ENCODE measurements at regions not wholly inside any gene's neighbourhood (a gene's known extent, or its start where the extent isn't known, plus 50 kb on each side); places are given as distances from the start of the nearest gene placed in this dataset.

DNA sequence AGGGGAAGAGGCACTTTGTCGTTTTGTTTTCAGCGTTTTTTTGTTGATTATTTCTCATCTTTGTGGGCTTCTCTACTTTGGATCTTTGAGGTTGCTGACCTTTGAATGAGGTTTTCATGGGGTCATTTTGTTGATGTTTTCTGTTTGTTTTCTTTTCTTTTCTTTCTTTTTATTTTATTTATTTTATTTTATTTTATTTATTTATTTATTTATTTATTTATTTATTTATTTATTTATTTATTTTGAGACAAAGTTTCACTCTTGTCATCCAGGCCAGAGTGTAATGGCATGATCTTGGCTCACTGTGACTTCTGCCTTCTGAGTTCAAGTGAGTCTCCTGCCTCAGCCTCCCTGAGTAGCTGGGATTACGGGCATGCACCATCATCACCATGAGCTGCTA lies 946.7 kb downstream of the TLE4 start:
- TF ChIP-seq, protein P1, sequence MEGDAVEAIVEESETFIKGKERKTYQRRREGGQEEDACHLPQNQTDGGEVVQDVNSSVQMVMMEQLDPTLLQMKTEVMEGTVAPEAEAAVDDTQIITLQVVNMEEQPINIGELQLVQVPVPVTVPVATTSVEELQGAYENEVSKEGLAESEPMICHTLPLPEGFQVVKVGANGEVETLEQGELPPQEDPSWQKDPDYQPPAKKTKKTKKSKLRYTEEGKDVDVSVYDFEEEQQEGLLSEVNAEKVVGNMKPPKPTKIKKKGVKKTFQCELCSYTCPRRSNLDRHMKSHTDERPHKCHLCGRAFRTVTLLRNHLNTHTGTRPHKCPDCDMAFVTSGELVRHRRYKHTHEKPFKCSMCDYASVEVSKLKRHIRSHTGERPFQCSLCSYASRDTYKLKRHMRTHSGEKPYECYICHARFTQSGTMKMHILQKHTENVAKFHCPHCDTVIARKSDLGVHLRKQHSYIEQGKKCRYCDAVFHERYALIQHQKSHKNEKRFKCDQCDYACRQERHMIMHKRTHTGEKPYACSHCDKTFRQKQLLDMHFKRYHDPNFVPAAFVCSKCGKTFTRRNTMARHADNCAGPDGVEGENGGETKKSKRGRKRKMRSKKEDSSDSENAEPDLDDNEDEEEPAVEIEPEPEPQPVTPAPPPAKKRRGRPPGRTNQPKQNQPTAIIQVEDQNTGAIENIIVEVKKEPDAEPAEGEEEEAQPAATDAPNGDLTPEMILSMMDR (IDR thresholded peaks at IDR 0.05): no peak
- TF ChIP-seq POLR2A (IDR thresholded peaks at IDR 0.05): no peak
